ENCODE measurements at regions not wholly inside any gene's neighbourhood (a gene's known extent, or its start where the extent isn't known, plus 50 kb on each side); places are given as distances from the start of the nearest gene placed in this dataset.

DNA sequence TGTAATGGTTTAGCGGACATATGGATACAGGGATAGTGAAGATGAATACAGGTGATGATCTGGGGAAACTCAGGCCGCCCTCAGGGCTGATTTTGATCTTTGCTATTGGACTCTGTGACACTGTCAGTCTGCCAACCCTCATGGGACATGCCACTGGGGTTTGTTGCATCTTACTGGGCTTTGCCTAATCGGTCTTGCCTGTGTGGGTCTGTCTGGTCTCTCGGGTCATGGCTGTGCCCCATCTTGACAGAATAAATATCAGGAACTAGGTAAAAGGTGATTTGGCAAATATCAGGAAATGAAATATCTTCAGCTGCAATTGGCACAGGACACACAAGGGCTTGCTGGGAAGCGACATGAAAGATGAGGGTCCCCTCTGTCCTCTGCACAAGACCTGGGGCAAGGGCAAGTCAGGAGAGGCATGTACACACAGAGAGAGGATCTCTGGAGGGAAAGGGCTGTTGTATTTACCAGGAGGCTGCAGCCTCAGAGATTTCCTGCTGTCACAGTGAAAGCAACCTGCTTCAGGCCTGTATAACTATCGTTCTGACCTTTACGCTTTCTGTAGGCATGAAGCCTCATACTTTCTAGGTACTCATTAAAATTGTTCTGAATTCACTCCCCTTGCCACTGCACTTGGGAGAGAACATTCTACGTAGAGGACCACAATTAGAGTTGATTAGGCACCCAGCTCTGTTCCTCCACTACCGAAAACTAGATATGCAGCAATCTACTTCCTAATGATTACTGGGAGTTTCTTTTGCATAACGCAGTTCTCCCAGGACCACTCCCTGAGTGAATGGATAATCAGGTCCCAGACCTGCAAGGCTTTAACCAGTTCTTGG is 52.0 kb upstream of the GADD45A start:
- TF ChIP-seq POLR2AphosphoS5 (IDR thresholded peaks at IDR 0.05) (no peak), EP300 (IDR thresholded peaks at IDR 0.05) (no peak), CTCF (IDR thresholded peaks at IDR 0.05) (no peak), POLR2A (IDR thresholded peaks at IDR 0.05) (no peak)
- H3K27me3 ChIP-seq, result no peaks in the 10 kb centered on the region

DNA sequence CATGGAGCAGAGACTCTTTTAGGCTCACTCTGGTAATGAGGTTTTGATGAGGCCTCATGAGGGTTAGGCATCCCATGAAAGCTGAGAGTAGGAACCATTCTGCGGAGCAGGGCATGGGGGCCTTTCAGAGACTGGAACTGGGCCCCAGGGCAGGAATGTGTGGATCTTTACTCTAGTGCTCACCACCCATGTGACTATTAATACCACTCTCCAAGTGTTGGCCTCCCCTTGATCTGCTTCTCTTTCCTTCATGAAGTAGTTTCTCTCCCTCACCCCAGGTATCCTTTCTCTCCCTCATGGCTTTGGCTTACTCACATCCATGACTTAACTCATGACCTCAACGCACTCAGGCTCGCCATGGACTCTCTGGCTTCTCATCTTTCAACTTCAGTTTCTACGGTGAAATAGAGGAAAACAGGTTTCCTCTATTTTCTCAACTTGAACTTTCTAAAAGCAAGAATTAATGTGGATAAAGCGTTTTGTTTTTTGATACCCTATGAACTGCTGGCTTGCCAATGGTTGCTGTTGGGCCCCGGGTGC is 50.5 kb upstream of the GADD45A start:
- Histone ChIP-seq H3K27ac (no peak overlapping the region), H3K4me3 (no peak overlapping the region), H3K9me3 (no peaks in the 10 kb centered on the region), H3K4me1 (peaks cover 25% of the 10 kb centered on the region), H3K36me3 (no peaks in the 10 kb centered on the region), H3K27me3 (no peaks in the 10 kb centered on the region)
- WGBS, result 74% methylated on average over 6 of the region's 6 CpGs
- TF ChIP-seq POLR2A (IDR thresholded peaks at IDR 0.05) (no peak), EP300 (IDR thresholded peaks at IDR 0.05) (no peak), CTCF (IDR thresholded peaks at IDR 0.05) (no peak), POLR2AphosphoS5 (IDR thresholded peaks at IDR 0.05) (no peak)
- no peak for DNase-seq (ENCODE audit: low spot score in 2 of 2)

More for the DNA sequence above, 52.0 kb upstream of the GADD45A start:
- H3K4me1 ChIP-seq, result peaks cover 30% of the 10 kb centered on the region
- WGBS, result 82% methylated on average over 10 of the region's 10 CpGs
- H3K9me3 ChIP-seq, result no peaks in the 10 kb centered on the region
- no peaks in the 10 kb centered on the region for H3K36me3 ChIP-seq
- no peak for DNase-seq (ENCODE audit: low spot score in 2 of 2)
- H3K4me3 ChIP-seq, result no peak overlapping the region
- no peak overlapping the region for H3K27ac ChIP-seq

DNA sequence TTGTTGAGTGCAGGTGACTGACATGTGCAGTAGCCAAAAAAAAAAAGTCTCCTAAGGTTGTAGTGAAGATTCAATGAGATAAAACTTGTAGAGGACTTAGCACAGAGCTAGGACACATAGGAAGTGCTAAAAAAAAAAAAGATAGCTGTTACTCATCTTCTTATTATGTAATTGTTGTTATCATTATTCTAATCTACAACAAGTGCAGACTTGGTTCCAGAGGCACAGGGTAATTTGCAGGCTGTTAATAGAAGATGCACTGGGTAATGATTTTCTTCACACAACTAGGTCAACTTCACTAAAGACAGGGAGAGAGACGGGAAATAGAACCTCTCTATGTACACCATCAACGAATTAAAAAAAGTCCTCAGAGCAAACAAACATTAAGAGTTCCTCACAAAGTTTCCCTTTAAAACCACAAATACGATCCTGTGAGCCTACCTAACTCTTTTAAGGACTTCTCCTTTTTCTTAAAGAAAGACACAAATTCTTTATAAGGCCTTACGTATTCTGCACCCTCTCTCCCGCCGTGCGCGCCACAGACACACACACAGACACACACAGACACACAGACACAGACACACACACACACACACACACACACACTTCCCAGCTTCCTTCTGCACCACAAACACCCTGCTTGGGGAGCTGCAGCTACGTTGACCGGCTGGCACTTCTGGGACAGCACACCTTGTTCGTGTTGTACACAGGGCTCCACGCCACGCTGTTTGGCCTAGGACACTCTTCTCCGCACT is 49.8 kb upstream of the GADD45A start:
- H3K4me1 ChIP-seq, result peaks cover 21% of the 10 kb centered on the region
- no peak for DNase-seq (ENCODE audit: low spot score in 2 of 2)
- 64% methylated on average over 14 of the region's 14 CpGs for WGBS
- no peaks in the 10 kb centered on the region for H3K27me3 ChIP-seq
- H3K4me3 ChIP-seq, result no peak overlapping the region
- TF ChIP-seq POLR2AphosphoS5 (IDR thresholded peaks at IDR 0.05) (no peak), CTCF (IDR thresholded peaks at IDR 0.05) (no peak)
- no peak overlapping the region for H3K27ac ChIP-seq
- no peaks in the 10 kb centered on the region for H3K36me3 ChIP-seq
- H3K9me3 ChIP-seq, result no peaks in the 10 kb centered on the region
